ENCODE measurements at regions not wholly inside any gene's neighbourhood (a gene's known extent, or its start where the extent isn't known, plus 50 kb on each side); places are given as distances from the start of the nearest gene placed in this dataset.

DNA sequence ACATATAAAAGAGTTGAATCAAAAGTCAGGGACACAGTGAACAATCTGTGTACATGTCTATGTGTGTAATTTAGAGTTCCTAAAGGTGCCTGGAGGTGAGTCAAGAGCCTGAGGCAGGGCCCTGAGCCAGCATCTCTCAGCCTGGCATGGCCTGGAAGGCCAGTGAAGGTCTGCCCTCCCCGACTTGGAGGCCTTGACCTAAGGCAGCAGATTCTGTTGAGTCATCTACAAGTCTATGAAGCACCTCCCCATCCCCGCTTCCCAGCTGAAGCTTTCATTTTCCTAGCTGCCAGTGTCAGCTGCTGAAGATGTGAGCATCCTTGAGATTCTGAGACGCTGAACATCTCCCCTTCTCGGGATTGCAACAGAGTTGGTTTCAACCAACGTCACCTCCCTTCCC, 583.9 kb downstream of the BCOR start:
- Mint-ChIP-seq H3K27me3 (no peaks in the 10 kb centered on the region), H3K36me3 (ENCODE audit: insufficient read depth) (no peaks in the 10 kb centered on the region), H3K9me3 (ENCODE audit: low read depth) (peaks cover 20% of the 10 kb centered on the region), H3K4me1 (ENCODE audit: low read depth) (peaks cover 2% of the 10 kb centered on the region), H3K4me3 (ENCODE audit: low read depth) (no peak overlapping the region), H3K27ac (no peak overlapping the region)
- no peak for DNase-seq (ENCODE audit: low spot score, unreplicated experiment)
- TF ChIP-seq, protein P1, sequence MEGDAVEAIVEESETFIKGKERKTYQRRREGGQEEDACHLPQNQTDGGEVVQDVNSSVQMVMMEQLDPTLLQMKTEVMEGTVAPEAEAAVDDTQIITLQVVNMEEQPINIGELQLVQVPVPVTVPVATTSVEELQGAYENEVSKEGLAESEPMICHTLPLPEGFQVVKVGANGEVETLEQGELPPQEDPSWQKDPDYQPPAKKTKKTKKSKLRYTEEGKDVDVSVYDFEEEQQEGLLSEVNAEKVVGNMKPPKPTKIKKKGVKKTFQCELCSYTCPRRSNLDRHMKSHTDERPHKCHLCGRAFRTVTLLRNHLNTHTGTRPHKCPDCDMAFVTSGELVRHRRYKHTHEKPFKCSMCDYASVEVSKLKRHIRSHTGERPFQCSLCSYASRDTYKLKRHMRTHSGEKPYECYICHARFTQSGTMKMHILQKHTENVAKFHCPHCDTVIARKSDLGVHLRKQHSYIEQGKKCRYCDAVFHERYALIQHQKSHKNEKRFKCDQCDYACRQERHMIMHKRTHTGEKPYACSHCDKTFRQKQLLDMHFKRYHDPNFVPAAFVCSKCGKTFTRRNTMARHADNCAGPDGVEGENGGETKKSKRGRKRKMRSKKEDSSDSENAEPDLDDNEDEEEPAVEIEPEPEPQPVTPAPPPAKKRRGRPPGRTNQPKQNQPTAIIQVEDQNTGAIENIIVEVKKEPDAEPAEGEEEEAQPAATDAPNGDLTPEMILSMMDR (IDR thresholded peaks at IDR 0.05; ENCODE audit: unreplicated experiment) = no peak

DNA sequence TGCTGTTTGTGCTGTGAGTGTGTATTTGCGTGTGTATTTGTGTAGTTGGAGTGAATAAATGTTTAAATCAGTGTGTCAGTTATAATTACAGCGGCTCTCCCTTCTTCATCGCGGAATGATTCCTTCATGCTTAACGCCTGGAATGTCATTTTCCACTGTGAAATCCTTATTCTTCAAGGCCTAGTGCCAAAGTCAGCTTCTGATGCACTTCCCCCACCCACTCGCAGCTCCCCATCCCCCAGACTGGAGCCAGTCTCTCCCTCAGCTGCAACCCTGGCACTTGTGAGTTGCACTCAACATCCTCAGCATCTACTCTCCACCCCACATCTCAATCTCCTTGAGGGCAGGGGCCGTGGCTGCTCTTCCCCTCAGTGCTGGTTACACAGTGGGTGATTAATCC, 583.0 kb downstream of the BCOR start:
- H3K9me3 Mint-ChIP-seq (ENCODE audit: low read depth) = peaks cover 10% of the 10 kb centered on the region
- no peak overlapping the region for H3K27ac Mint-ChIP-seq
- H3K36me3 Mint-ChIP-seq (ENCODE audit: insufficient read depth) = no peaks in the 10 kb centered on the region
- TF ChIP-seq, protein P1 (IDR thresholded peaks at IDR 0.05; ENCODE audit: unreplicated experiment) = no peak
- H3K4me3 Mint-ChIP-seq (ENCODE audit: low read depth) = no peak overlapping the region
- peaks cover 5% of the 10 kb centered on the region for H3K4me1 Mint-ChIP-seq (ENCODE audit: low read depth)
- H3K27me3 Mint-ChIP-seq = peaks cover 4% of the 10 kb centered on the region
- DNase-seq (ENCODE audit: low spot score, unreplicated experiment) = no peak

DNA sequence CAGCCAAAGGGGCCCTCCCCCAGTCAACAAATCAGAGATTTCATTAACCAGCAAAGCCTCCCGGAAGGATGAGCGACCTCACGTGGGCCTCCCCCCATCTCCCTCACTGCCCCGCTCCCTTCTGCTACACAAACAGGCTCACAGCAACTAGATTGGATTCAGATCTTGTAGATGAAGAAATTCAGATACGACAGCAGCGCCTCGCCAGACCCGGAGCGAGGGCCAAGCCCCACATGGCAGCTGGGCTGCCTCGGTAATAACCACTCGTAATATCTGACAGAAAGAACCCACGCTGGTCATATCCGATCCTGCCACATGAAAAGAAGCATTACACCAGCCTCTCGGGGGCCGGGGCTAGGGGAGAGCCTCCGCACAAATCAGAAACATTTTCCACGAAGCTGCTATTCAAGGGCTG, 581.3 kb downstream of the BCOR start:
- Mint-ChIP-seq H3K36me3 (ENCODE audit: insufficient read depth) (no peaks in the 10 kb centered on the region), H3K9me3 (ENCODE audit: low read depth) (peaks cover 12% of the 10 kb centered on the region), H3K4me1 (ENCODE audit: low read depth) (peaks cover 5% of the 10 kb centered on the region), H3K27ac (no peak overlapping the region), H3K27me3 (peaks cover 6% of the 10 kb centered on the region), H3K4me3 (ENCODE audit: low read depth) (no peak overlapping the region)
- TF ChIP-seq, protein P1 (IDR thresholded peaks at IDR 0.05; ENCODE audit: unreplicated experiment) = no peak
- DNase-seq (ENCODE audit: low spot score, unreplicated experiment) = no peak

DNA sequence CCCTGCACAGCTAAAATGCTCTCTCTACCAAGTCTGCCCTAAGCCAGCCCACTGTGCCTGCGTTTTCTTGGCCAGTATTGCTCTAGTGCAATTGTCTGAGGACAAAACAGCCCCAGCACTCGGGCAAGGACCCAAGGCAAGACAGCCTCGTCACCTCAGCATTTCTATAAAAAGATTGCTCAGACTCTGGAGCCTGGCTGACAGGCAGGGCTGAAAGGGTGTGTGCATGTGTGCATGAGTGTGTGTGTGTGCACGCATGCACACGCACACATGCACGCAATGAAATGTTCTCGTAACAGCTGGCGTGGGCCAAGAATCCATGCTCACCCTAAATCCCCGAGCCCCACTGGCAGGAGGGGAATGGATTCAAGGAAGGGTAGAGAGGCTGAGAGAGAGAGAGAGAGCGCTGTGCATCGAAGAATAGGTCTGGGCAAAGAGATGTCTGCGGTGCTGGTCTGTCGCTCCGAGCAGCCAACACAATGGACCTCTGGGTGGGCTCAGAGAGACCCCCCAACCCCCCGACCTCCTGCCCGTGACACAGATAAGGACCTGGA, 579.2 kb downstream of the BCOR start:
- no peak overlapping the region for H3K4me3 Mint-ChIP-seq (ENCODE audit: low read depth)
- H3K27me3 Mint-ChIP-seq = peaks cover 6% of the 10 kb centered on the region
- H3K27ac Mint-ChIP-seq = peak overlapping the region; percentile 29
- H3K36me3 Mint-ChIP-seq (ENCODE audit: insufficient read depth) = no peaks in the 10 kb centered on the region
- H3K9me3 Mint-ChIP-seq (ENCODE audit: low read depth) = peaks cover 9% of the 10 kb centered on the region
- TF ChIP-seq, protein P1 (IDR thresholded peaks at IDR 0.05; ENCODE audit: unreplicated experiment) = no peak
- DNase-seq (ENCODE audit: low spot score, unreplicated experiment) = no peak
- peaks cover 5% of the 10 kb centered on the region for H3K4me1 Mint-ChIP-seq (ENCODE audit: low read depth)

DNA sequence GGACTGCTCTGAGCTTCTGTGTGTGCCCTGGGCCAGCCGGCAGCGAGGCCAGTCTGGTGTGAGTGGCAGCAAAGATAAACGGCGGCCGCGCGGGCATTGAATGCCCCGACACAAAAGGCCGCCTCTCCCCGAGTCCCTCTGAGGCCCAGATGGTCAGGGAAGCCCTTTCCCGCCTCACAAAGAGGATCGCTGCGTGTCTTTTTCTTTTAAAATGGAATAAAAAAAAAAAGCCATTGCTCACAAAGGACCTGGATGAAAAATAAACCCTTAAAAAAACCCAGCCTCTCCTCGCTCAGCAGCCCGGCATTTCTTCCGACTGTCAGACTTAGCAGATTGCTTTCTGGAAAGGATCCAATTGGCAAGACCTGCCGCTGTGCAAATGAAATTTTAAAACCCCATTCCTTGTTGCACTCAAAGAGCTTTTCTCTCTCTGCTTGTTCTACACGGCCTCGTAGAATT, 578.7 kb downstream of the BCOR start:
- Mint-ChIP-seq H3K36me3 (ENCODE audit: insufficient read depth) (no peaks in the 10 kb centered on the region), H3K4me1 (ENCODE audit: low read depth) (peaks cover 5% of the 10 kb centered on the region), H3K27ac (no peak overlapping the region), H3K27me3 (peaks cover 6% of the 10 kb centered on the region), H3K4me3 (ENCODE audit: low read depth) (no peak overlapping the region), H3K9me3 (ENCODE audit: low read depth) (peaks cover 14% of the 10 kb centered on the region)
- TF ChIP-seq, protein P1 (IDR thresholded peaks at IDR 0.05; ENCODE audit: unreplicated experiment) = no peak
- no peak for DNase-seq (ENCODE audit: low spot score, unreplicated experiment)
